ENCODE measurements at regions not wholly inside any gene's neighbourhood (a gene's known extent, or its start where the extent isn't known, plus 50 kb on each side); places are given as distances from the start of the nearest gene placed in this dataset.

- TF ChIP-seq CTCF (IDR thresholded peaks at IDR 0.05 in 2 of 3, conservative IDR thresholded peaks at IDR 0.05 in 1 of 3; ENCODE audit: borderline replicate concordance in 1 of 3, insufficient read depth in 1 of 3, low read depth in 2 of 3, low read length in 2 of 3) (no peak), POLR2A (IDR thresholded peaks at IDR 0.05; ENCODE audit: borderline replicate concordance, extremely low read depth, insufficient read depth, insufficient read length) (no peak), ZNF274 (IDR thresholded peaks at IDR 0.05; ENCODE audit: low read depth, low read length) (no peak)
Measured at GRCh38 chr15:47337106-47337505, 380.2 kb upstream of the SEMA6D start.

Data from HCT116 (cell line).